SKM-1 treated with dmso at 0.1 percent for 144 hours (cell line): ENCODE measurements at regions not wholly inside any gene's neighbourhood (a gene's known extent, or its start where the extent isn't known, plus 50 kb on each side); places are given as distances from the start of the nearest gene placed in this dataset.

Experiments used
- DNase-seq: peaks from one replicate; lab custom pipeline; 2025; ENCODE audit not compliant: unreplicated experiment; lab: John Stamatoyannopoulos, UW

DNA sequence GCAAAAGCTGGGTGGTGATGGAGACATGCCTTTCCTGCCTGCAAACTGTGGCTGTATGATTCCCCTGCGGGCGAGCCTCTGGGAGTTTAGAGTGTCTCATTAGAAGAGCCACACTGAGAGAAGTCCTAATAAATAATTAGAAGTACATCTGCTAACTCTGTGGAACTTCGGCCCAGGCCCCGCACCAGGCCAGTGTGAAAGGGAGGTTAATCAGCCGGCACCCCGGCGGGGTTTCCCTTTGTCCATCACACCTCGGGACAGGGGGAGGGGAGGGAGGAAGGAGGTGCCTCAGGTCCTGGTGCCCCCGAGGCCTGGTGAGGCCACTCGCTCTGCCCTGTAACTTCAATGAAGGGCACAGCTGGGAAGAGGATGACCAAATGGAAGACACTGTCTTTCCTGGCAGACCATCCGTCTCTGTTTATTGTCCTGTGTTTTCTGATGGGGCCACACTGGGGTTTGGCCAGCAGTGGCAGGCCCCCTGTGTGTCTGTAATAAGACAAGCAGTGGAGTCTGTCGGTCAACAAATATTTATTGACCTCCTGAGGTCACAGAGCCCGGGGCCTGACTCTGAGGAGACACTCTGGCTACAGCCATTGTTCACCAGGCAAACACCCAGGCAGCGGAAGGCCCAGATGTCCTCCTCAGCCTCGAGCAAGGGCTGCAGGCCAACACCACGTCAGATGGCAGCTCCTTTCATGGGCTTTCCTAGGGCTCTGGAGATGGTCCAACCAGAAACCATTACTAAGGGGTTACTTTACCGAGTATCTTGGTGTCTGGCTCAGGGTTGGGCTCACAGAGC is 267.5 kb upstream of the RAB4A start:
- DNase-seq, result no peak

DNA sequence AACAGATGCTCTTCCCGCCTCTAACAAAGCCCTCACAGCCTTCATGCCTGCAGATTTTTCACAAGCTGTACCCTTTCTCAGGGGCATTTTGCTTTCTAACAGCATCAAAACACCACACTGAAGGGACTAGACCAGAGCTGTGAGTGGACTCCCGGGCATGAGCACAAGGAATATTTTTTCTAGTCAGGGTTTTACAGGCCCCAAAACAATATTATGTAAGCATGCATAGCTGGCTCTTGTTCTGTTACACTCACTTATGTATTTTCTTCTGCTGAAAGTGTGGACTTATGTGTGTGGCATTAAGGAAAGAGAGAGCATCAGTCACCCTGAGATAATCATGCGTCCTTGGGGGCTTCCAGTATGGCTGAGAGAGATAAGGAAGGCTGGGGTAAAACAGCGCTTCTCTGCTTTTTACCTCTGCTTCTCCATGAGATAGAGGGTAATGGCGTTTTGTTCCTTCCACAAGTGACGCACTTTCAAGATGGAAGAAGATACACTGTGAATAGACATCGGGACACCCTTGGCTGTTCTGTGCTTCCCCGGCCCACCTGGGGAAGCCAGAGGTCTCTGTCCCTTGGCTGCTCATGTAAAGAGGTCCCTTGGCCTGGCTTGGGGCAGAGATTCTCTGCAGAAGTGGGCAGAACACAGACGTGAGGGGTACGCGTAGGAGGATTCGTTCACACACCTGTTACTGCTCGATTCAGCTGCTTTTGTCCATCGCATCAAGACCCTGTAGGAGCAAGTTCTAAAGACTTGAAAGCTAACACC is 266.7 kb upstream of the RAB4A start:
- no peak for DNase-seq

DNA sequence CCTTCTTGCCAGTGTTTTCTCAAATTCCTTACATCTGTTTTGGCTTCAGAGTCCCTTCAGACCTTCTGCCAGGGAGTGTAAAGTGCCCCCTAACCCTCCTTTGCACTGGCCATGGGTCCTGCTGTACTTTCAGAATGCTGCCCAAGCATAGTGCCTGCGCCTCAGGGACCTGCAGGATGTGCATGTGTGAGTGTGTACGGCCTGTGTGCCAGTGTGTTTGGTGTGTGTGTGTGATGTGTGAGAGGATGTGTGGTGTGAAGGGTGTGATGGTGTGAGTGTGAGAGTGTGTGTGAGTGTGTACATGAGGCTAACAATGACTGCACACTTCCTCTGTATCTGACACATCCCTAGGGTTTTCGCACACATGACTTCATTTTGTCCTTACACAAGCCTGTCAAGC is 265.8 kb upstream of the RAB4A start:
- no peak for DNase-seq

DNA sequence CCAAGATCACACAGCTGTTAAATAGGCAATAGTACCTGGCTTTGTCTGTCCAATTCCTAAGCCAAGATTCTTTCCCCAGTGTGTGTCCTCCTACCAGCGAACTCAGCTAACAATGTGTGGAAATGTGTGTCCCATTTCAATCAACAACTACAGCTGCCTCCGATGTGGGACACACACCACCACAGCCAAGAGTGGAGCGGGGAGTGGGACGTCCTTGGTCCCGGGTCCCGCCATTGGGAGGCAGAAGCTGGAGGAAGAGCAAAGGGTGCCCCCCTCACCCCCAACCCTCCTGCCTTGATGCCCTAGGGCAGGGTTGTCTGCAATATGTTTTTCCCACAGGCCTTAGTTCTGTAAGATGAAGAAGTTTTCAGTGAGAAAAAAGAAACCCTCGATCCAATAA is 265.4 kb upstream of the RAB4A start:
- no peak for DNase-seq

DNA sequence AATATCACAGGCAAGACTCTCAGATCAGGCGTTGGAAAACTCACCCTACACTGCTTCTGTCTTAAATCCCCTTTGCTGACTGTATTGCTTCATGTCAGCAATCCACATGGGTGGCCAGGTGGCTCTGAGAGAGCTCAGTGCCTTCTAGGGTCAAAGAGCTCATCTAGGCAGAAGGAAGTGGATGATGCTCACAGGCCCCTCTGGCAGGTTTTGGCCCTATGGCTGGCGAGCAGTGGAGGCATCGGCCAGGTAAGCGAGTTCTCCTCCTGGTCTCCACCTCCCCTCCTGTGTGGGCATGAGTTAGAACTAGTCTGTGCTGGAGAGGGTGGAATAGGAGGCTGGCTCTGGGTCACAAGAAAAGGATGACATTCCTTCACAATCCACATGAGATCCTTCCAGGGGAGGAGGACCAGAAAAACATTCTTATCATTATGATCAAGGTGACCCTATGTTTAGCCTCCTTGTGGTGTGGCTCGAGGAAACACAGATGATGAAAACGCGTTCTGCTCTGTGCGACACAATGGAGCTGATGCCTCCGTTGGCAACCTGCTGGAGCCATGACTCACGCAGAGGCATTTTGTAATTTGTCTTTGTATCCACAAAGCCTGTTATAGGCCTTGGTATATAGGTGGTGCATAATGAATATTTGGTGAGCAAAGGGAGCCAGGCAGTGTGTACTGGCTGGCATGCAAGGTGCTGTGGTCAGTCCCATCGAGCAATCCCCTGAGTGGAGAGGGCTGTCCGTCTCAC is 264.6 kb upstream of the RAB4A start:
- no peak for DNase-seq

DNA sequence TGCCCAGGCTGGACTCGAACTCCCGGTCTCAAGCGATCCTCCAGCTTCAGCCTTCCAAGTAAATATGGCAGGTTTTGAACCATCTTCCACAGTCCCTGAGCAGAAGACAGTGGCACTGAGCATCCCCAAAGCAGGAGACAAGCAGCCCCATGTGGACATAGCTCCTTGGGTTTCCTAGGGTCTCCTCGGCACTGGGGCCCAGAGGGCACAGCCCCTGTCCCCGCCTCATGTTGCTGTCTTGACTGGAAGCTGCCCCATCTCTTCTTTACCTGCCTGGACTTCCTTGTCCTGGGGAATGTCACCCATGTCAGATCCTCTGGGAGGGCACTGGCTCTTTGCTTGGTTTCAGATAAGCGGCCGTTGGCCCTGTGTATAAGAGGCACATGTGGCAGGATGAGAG is 263.7 kb upstream of the RAB4A start:
- DNase-seq, result no peak

DNA sequence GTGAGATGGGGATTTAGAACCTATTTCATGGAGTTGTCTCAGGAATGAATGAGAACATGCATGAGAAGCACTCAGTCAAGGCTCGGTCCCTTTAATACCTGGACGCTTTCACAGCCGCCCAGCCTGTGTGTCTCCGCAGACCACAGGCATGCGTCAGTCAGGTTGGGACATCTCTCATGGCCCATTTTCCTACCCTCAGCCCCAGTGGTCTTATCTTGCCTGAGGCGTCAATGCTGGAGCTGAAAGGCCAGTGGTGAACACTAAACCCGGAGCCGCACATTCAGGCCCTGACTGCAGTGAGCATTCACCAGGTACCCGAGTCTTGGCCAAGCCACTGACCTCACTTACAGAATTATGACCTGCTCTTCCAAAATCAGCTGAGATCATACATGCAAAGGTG is 263.2 kb upstream of the RAB4A start:
- no peak for DNase-seq

DNA sequence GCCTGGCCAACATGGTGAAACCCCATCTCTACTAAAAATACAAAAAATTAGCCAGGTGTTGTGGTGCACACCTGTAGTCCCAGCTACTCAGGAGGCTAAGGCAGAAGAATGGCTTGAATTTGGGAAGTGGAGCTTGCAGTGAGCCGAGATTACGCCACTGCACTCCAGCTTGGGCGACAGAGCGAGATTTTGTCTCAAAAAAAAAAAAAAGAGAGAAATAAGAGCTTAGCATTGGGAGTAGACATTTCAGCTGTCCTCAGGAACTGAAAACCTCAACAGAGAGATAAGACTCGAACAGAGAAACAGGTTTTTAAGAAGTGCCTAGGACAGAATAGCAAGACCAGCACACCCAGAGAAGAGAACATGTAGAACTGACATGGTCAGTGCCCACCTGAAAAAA is 262.6 kb upstream of the RAB4A start:
- DNase-seq, result peak; percentile 83

DNA sequence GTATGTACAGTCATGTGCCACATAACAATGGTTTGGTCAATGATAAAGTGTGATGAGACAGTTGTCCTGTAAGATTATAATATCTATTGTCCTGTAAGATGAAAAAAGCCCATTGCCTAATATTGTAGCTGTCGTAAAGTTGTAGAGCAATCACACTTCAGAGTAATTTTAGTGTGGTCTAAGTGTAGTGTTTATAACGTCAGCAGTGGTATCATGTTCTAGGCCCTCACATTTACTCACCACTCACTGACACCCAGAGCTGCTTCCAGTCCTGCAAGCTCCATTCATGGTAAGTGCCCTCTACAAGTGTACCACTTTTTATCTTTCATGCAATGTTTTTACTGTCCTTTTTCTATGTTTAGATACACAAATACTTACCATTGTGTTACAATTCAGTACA is 259.9 kb upstream of the RAB4A start:
- no peak for DNase-seq

DNA sequence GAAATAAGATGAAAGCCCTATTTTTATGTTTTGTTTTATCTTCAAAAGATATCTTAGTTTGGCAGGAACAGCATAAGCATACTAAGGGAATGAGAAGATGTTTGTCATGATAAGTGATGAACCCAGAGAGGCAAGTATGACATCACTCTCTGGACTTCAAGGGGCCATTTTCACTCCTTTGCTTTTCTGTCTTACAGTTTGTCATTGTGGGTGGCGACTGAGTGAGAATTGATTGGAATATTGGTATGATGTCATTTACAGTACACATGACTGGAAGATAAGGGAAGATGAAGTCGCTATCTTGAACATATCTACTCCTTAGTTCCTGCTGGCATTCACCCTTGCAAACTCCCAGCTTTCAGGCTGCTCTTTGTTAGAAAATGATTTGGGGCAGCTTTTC is 258.1 kb upstream of the RAB4A start:
- DNase-seq, result no peak

DNA sequence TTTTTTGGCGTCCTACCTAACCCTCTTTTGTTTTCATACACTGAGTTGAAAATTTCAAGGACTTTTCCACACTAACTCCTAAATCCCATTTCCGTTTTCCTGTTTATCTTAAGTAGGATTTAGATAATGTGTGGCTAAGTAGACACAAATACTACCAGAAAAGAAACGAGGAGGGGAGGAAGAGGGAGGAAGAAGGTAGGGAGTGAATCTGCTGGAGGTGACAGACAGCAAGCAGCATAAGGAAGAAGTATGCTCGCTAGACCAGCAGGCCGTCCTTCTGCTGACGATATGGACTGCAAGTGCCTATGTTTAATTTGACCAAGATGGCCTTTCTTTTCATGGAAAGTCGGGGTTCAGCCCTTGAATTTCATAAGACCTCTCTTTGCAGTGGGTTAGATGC is 256.9 kb upstream of the RAB4A start:
- no peak for DNase-seq

DNA sequence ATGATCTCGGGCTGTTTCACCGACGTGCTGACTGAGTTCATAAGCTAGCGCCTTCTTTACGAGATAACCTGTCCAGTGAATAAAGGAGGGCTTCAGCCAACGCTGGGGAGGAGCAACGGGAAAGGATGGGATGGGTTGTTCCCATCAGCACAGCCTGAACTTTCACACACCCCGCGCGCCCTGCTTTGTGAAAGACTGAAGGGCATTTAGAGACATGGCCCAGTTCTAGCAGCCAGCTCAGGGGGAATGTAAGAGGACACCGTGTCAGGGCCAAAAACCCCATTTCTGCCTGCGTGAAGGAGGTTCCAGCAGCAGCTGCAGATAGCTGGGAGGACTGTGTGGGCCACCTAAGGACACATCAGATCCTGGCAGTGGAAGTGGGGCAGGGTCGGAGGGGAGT is 255.1 kb upstream of the RAB4A start:
- DNase-seq, result no peak

DNA sequence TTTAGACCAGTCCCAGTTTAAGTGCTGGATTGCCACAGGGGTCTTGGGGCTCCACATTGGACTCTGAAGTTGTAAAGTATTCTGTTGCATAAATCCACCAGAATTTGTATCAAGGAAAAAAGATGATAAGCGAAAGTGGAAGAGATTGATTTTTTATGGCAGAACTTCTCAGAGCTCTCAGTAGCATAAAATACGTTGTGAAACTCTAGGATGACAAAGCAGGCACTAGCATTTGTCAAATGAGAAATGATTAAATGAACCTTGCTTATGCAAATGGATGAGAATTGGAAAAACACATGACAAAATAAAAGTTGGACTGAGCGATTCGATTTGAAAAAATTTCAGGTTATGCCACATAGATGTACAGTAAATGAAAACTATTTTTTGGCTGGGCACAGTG is 253.8 kb upstream of the RAB4A start:
- DNase-seq, result no peak

DNA sequence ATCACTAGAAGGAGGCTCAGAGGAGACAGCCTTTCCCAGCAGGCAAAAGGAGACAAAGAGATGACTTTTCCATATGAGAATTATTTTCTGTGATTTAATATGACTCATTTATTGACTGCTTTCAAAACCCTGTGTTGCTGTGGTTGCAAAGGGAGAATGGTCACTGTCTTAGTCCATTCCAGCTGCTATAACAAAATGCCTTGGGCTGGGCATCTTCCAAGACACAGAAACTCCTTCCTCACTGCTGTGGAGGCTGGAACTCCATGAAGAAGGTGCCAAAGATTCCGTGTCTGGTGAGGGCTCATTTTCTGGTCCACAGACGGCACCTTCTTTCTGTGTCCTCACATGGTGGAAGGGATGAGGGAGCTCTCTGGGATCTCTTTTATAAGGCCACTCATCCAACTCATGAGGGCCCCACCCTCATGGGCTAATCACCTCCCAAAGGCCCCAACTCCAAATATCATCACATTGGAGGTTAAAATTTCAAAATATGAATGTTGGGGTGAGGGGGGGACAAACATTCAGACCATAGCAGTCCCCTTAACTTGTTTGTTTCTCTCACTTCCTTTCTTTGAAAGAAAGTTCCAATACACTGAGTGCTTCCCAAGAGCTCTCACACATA is 252.1 kb upstream of the RAB4A start:
- no peak for DNase-seq

DNA sequence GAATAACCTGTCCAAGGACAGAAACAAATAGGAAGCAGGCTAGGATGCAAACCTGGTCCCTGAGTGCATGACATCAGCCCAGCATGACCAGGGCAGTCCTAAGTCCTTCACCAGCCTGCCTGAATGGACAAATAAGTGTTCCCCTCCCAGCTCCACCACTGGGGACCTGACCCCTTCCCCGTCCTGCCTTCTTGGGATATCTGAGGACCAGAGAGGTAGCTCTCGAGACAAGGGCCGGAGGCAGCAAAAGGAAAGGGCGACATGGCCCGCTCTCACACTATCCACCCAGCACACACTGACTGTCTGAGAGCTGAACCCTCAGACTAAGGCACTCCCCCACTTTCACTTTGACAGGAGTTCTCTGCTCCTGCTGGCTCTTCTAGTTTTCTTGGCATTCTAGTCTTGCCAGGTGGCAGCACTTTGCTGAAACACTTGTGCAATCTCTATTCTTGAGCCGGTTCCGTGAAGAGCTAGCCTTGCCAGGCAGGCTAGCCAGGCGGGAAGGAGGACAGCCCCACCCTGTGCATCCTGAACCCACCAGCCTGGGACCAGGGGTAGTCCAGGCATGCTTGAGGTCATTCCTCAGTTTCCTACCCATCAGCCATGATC is 251.1 kb upstream of the RAB4A start:
- no peak for DNase-seq

DNA sequence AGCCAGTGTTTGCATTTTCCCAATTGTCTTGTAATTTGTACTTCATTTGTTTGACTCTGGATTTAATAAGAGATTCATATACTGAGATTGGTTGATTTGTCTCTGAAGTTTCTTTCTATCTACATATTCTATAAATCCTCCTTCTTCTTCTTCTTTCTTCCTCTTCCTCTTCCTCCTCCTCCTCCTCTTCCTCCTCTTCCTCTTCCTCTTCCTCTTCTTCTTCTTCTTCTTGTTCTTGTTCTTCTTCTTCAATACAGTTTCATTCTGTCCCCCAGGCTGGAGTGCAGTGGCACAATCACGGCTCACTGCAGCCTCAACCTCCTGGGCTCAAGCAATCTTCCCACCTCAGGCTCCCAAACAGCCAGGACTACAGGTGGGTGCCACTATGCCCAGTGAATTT is 249.9 kb upstream of the RAB4A start:
- peak; percentile 21 for DNase-seq

DNA sequence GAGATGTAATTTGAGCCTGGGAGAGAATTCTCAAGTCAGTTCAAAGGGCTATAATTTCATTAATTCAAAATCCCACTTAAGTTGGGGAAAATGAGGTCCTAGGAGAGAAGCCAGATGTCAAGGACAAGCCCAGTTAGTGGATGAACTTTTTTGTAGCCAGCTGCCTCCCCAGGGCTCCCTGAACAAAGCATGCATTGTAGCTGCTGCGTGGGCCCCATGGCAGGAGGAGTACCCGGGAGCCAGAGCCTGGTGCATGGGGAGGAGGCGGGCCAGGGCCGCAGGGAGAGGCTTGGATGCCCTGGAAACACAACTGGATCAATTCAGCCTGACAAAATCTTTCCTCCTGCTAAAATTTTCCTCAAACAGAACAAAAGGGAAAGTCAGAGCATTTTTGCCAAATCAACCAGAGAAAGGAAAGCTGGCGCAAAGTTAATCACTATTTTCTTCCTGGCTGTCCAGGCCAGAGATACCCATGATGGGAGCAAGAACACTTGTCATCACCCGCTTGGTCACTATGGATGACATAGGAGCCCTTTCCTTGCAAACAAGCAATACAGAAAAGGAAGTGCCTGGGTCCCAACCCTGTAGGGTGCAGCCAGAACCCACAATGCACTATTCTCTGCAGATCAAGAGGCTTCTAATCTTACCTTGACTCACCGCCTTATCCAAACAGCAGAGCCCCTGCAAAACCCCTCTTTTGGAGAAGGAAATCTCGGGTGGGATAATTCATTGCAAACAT is 248.1 kb upstream of the RAB4A start:
- DNase-seq, result peak; percentile 42

DNA sequence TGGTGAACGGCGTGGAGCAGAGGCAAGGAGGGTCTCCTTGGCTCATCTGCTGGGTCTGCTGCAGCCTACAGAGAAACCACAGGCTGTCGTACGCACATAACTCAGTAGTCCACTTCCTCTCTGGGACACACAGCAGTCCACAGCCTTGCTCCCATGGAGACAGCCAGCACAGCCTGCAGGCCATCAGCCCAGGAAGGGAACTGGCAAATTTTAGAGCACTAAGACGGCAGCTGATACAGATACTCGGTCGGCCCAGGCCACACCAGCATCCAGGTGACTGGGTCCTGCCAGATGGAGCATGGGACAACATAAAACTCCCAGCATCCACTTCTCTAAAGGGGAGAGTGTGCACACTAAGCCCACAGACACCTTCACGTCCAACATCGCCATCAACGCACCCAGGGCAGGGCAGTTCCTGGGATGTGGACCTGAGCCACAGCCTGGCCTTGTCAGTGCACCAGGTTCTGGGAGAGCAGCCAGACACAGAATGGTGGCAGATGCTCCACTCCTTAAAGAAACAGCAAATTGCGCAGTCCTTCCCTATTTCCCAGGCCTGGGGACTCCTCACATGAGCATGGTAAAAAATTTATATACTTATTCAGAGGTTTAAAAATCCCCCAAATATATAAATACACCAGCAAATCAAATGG is 247.1 kb upstream of the RAB4A start:
- peak; percentile 77 for DNase-seq

DNA sequence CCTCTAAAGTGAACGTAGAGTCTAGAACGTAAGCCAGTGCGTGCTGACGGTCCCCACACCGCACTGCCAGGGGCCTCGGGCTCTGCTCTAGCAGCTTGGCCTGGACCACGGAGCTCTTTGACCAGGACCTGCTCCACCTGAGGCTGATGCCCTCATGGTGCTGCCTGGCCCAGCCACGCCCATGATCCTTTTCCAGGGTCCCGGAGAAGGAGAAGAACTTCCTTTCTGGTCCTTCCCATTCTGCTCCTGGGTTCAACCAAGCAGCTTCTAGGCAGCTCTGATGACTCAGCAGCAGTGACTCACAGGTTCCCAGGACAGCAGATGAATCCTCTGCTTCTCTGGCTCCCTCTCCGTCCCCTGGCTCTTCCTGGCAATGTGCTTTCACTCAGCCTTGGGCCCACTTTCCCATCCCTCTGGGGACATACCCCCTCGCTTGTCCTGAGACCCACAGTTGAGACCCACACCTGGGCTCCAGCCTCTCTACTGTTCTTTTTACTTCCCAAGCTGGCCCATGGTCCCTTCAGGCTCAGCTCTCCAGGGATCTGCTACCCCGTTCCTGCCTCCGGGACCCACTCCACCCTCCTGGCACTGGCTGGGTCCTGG is 246.3 kb upstream of the RAB4A start:
- DNase-seq, result peak; percentile 42
